ENCODE measurements at regions not wholly inside any gene's neighbourhood (a gene's known extent, or its start where the extent isn't known, plus 50 kb on each side); places are given as distances from the start of the nearest gene placed in this dataset.

DNA sequence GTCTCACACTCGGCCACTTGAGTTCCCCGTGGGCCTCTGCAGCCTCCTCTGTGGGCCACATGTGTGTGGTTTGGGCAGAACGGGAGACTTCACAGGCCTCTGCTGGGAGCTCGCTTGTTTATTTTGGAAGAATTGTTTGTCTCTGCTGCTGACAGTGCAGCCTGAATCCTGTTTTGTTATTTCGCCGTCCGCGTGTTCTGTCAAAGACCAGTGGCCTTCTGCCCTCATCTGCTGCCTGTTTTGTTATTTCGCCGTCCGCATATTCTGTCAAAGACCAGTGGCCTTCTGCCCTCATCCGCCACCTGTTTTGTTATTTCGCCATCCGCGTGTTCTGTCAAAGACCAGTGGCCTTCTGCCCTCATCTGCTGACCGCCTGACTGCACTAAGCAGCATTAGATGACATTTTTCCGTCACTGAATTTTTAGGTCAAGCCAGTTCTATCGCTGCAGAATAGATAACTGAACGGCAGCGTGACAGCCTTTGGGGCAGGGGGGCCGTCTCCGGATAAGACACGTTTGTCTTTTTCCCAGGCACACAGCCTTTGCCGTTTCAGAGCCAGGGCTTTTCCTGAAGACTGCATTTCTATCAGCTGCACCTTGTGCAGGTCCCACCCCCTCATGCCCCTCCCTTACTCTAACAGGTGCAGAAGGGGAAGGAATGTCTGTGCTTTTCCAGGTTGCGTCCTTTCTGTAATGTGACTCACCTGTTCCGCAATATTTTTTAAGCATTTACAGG is 158.5 kb upstream of the AFDN start (continued):
- TF ChIP-seq, protein P1, sequence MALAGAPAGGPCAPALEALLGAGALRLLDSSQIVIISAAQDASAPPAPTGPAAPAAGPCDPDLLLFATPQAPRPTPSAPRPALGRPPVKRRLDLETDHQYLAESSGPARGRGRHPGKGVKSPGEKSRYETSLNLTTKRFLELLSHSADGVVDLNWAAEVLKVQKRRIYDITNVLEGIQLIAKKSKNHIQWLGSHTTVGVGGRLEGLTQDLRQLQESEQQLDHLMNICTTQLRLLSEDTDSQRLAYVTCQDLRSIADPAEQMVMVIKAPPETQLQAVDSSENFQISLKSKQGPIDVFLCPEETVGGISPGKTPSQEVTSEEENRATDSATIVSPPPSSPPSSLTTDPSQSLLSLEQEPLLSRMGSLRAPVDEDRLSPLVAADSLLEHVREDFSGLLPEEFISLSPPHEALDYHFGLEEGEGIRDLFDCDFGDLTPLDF (CRISPR knock-in tag; IDR thresholded peaks at IDR 0.05): no peak; the same call in 1 of the 2 replicates
- TF ChIP-seq, protein P2, sequence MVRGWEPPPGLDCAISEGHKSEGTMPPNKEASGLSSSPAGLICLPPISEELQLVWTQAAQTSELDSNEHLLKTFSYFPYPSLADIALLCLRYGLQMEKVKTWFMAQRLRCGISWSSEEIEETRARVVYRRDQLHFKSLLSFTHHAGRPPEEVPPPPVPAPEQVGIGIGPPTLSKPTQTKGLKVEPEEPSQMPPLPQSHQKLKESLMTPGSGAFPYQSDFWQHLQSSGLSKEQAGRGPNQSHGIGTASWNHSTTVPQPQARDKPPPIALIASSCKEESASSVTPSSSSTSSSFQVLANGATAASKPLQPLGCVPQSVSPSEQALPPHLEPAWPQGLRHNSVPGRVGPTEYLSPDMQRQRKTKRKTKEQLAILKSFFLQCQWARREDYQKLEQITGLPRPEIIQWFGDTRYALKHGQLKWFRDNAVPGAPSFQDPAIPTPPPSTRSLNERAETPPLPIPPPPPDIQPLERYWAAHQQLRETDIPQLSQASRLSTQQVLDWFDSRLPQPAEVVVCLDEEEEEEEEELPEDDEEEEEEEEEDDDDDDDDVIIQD (CRISPR knock-in tag; IDR thresholded peaks at IDR 0.05; ENCODE audit: low read depth): no peak; the same call in none of the 2 replicates
- no peak; the same call in 1 of the 2 replicates for TF ChIP-seq ZMAT3 (CRISPR knock-in tag; conservative IDR thresholded peaks at IDR 0.05)
- TF ChIP-seq ZNF556 (CRISPR knock-in tag; IDR thresholded peaks at IDR 0.05; ENCODE audit: borderline replicate concordance): peak; percentile 99
- 0 out of 2 replicates have a peak, but pooled peaks have one; percentile 24 for TF ChIP-seq ZNF7 (CRISPR knock-in tag; IDR thresholded peaks at IDR 0.05)
- TF ChIP-seq ATF7 (IDR thresholded peaks at IDR 0.05): 0 out of 2 replicates have a peak, but pooled peaks have one; percentile 12
- TF ChIP-seq ATF7 (CRISPR knock-in tag; IDR thresholded peaks at IDR 0.05): peak; percentile 88
- peak; percentile 94; the same call in 1 of the 2 replicates for TF ChIP-seq ZNF253 (CRISPR knock-in tag; IDR thresholded peaks at IDR 0.05; ENCODE audit: borderline replicate concordance)
- peak; percentile 73; the same call in 1 of the 2 replicates for TF ChIP-seq KLF6 (CRISPR knock-in tag; IDR thresholded peaks at IDR 0.05)
- peak; percentile 32; the same call in 1 of the 2 replicates for TF ChIP-seq ZNF484 (CRISPR knock-in tag; IDR thresholded peaks at IDR 0.05; ENCODE audit: borderline replicate concordance, low read depth)
- TF ChIP-seq, protein P3, sequence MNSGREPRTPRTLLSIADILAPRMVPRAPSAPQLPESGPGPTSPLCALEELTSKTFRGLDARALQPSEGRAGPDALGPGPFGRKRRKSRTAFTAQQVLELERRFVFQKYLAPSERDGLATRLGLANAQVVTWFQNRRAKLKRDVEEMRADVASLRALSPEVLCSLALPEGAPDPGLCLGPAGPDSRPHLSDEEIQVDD (CRISPR knock-in tag; IDR thresholded peaks at IDR 0.05; ENCODE audit: borderline replicate concordance): peak; percentile 63; the same call in 1 of the 2 replicates
- TF ChIP-seq, protein P4, sequence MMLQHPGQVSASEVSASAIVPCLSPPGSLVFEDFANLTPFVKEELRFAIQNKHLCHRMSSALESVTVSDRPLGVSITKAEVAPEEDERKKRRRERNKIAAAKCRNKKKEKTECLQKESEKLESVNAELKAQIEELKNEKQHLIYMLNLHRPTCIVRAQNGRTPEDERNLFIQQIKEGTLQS (CRISPR knock-in tag; IDR thresholded peaks at IDR 0.05): no peak
- peak; percentile 81 for TF ChIP-seq ISL2 (CRISPR knock-in tag; IDR thresholded peaks at IDR 0.05)
- peak; percentile 98 for TF ChIP-seq ZNF614 (CRISPR knock-in tag; IDR thresholded peaks at IDR 0.05; ENCODE audit: borderline replicate concordance)
- TF ChIP-seq POGZ (CRISPR knock-in tag; IDR thresholded peaks at IDR 0.05): peak; percentile 94
- TF ChIP-seq, protein P5, sequence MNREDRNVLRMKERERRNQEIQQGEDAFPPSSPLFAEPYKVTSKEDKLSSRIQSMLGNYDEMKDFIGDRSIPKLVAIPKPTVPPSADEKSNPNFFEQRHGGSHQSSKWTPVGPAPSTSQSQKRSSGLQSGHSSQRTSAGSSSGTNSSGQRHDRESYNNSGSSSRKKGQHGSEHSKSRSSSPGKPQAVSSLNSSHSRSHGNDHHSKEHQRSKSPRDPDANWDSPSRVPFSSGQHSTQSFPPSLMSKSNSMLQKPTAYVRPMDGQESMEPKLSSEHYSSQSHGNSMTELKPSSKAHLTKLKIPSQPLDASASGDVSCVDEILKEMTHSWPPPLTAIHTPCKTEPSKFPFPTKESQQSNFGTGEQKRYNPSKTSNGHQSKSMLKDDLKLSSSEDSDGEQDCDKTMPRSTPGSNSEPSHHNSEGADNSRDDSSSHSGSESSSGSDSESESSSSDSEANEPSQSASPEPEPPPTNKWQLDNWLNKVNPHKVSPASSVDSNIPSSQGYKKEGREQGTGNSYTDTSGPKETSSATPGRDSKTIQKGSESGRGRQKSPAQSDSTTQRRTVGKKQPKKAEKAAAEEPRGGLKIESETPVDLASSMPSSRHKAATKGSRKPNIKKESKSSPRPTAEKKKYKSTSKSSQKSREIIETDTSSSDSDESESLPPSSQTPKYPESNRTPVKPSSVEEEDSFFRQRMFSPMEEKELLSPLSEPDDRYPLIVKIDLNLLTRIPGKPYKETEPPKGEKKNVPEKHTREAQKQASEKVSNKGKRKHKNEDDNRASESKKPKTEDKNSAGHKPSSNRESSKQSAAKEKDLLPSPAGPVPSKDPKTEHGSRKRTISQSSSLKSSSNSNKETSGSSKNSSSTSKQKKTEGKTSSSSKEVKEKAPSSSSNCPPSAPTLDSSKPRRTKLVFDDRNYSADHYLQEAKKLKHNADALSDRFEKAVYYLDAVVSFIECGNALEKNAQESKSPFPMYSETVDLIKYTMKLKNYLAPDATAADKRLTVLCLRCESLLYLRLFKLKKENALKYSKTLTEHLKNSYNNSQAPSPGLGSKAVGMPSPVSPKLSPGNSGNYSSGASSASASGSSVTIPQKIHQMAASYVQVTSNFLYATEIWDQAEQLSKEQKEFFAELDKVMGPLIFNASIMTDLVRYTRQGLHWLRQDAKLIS (CRISPR knock-in tag; IDR thresholded peaks at IDR 0.05): peak; percentile 79; the same call in 1 of the 2 replicates
- no peak for TF ChIP-seq POLR2A (IDR thresholded peaks at IDR 0.05; ENCODE audit: insufficient read depth in 1 of 2, low read depth in 2 of 2, low read length in 2 of 2)
- peak; percentile 96; the same call in 1 of the 2 replicates for TF ChIP-seq ZNF749 (CRISPR knock-in tag; IDR thresholded peaks at IDR 0.05; ENCODE audit: borderline replicate concordance)
- no peak; the same call in 1 of the 2 replicates for TF ChIP-seq GTF3A (CRISPR knock-in tag; conservative IDR thresholded peaks at IDR 0.05)
- TF ChIP-seq ZNF337 (CRISPR knock-in tag; IDR thresholded peaks at IDR 0.05; ENCODE audit: borderline replicate concordance, low read depth): peak; percentile 98
- peak; percentile 61 for TF ChIP-seq YY1 (IDR thresholded peaks at IDR 0.05; ENCODE audit: insufficient read depth, insufficient replicate concordance, low read depth, low read length)
- no peak for TF ChIP-seq POLR2G (IDR thresholded peaks at IDR 0.05; ENCODE audit: low read depth, low read length)
- peak; percentile 99 for TF ChIP-seq ZNF605 (CRISPR knock-in tag; IDR thresholded peaks at IDR 0.05)
